ENCODE measurements at regions not wholly inside any gene's neighbourhood (a gene's known extent, or its start where the extent isn't known, plus 50 kb on each side); places are given as distances from the start of the nearest gene placed in this dataset.

DNA sequence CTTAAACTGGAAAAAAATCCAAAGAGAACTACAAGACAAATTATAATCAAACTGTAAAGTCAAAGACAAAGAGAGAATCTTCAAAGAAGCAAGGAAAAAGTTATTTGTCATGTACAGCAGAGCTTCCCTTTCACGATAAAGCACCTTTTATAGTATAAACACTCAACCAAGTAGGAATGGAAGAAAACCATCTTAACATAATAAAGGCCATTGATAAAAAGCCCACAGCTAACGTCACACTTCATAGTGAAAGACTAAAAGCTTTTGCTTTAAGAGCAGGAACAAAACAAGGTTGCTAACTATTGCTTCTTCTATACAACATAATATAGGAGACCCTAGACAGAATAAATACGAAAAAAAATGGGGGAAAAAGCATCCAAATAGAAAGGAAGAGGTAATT lies 595.7 kb upstream of the POU3F4 start:
- WGBS, 3 donors = 29 to 41% (median 38%) methylated on average over 3 of the region's 3 CpGs
- H3K9me3 ChIP-seq = no peaks in the 10 kb centered on the region
- no peak overlapping the region for H3K27ac ChIP-seq
- DNase-seq = no peak
- no peak for TF ChIP-seq CTCF (IDR thresholded peaks at IDR 0.05)
- H3K4me1 ChIP-seq = no peaks in the 10 kb centered on the region
- H3K36me3 ChIP-seq (ENCODE audit: insufficient read depth in 1 of 2, low read depth in 1 of 2) = no peaks in the 10 kb centered on the region
- no peaks in the 10 kb centered on the region for H3K27me3 ChIP-seq (ENCODE audit: insufficient read depth in 3 of 3, low read length in 2 of 3)
- intact Hi-C loops (cut with DNase I) = no loop called here
- no peak overlapping the region for H3K4me3 ChIP-seq
- no peak for ATAC-seq

- H3K27ac ChIP-seq = no peak overlapping the region
- H3K36me3 ChIP-seq (ENCODE audit: insufficient read depth in 1 of 2, low read depth in 1 of 2) = no peaks in the 10 kb centered on the region
- no peak overlapping the region for H3K4me3 ChIP-seq
- intact Hi-C loops (cut with DNase I) = no loop called here
- DNase-seq (no peak), ATAC-seq (no peak)
- H3K27me3 ChIP-seq (ENCODE audit: insufficient read depth in 3 of 3, low read length in 2 of 3) = no peaks in the 10 kb centered on the region
- H3K9me3 ChIP-seq = no peaks in the 10 kb centered on the region
- no peaks in the 10 kb centered on the region for H3K4me1 ChIP-seq
- no peak for TF ChIP-seq CTCF (IDR thresholded peaks at IDR 0.05)
These were observed 573.1 kb upstream of the POU3F4 start for GRCh38 chrX:82934980-82935379.

- intact Hi-C loops (cut with DNase I) = no loop called here
- H3K27me3 ChIP-seq (ENCODE audit: insufficient read depth in 3 of 3, low read length in 2 of 3) = peaks cover 0 to 13% (median 0%) of the 10 kb centered on the region in 3 donors
- no peak for TF ChIP-seq CTCF (IDR thresholded peaks at IDR 0.05)
- ATAC-seq (no peak), DNase-seq (no peak)
- H3K4me3 ChIP-seq = no peak overlapping the region
- WGBS, 3 donors = 61 to 84% (median 71%) methylated on average over 3 of the region's 3 CpGs
- peaks cover 2% of the 10 kb centered on the region for H3K9me3 ChIP-seq
- no peak overlapping the region for H3K27ac ChIP-seq
- H3K4me1 ChIP-seq = no peaks in the 10 kb centered on the region
- no peaks in the 10 kb centered on the region for H3K36me3 ChIP-seq (ENCODE audit: insufficient read depth in 1 of 2, low read depth in 1 of 2)
These were observed 562.8 kb upstream of the POU3F4 start for GRCh38 chrX:82945332-82945731.

DNA sequence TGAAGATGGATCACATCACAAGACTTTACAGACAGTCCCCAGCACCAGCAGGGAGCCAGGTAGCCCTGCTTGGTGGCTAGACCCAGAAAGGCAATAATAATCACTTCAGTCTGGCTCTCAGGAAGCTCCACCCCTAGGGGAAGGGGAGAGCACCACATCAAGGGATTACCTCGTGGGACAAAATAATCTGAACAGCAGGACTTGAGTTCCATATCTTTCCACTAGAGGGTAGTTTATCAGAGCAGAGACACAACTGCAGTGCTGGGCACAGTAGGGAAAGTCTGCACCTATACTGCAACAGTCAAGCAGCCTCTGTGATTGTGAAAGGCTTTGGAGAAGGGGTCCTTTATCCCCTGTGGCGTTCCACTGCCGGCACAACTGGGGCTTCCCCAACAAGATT lies 547.0 kb upstream of the POU3F4 start:
- Histone ChIP-seq H3K36me3 (ENCODE audit: insufficient read depth in 1 of 2, low read depth in 1 of 2) (no peaks in the 10 kb centered on the region), H3K4me3 (no peak overlapping the region), H3K9me3 (no peaks in the 10 kb centered on the region), H3K27me3 (ENCODE audit: insufficient read depth in 3 of 3, low read length in 2 of 3) (peaks cover 0 to 7% (median 0%) of the 10 kb centered on the region in 3 donors), H3K27ac (no peak overlapping the region), H3K4me1 (no peaks in the 10 kb centered on the region)
- 22 to 28% (median 26%) methylated on average over 2 to 3 of the region's 3 CpGs for WGBS, 3 donors
- no peak for TF ChIP-seq CTCF (IDR thresholded peaks at IDR 0.05)
- DNase-seq (no peak), ATAC-seq (no peak)
- intact Hi-C loops (cut with DNase I) = no loop called here

GRCh38 chrX:82973646-82974045 lies 534.4 kb upstream of the POU3F4 start:
- no peak for ATAC-seq
- H3K36me3 ChIP-seq (ENCODE audit: insufficient read depth in 1 of 2, low read depth in 1 of 2) = no peaks in the 10 kb centered on the region

More at GRCh38 chrX:82973646-82974045, 534.4 kb upstream of the POU3F4 start:
- Histone ChIP-seq H3K9me3 (no peaks in the 10 kb centered on the region), H3K27me3 (ENCODE audit: insufficient read depth in 3 of 3, low read length in 2 of 3) (peaks cover 0 to 5% (median 0%) of the 10 kb centered on the region in 3 donors), H3K4me1 (no peaks in the 10 kb centered on the region), H3K27ac (no peak overlapping the region), H3K4me3 (no peak overlapping the region)
- 43 to 53% (median 48%) methylated on average over 2 of the region's 2 CpGs for WGBS, 3 donors
- no peak for TF ChIP-seq CTCF (IDR thresholded peaks at IDR 0.05)
- no peak for DNase-seq
- intact Hi-C loops (cut with DNase I) = no loop called here
